ENCODE measurements at regions not wholly inside any gene's neighbourhood (a gene's known extent, or its start where the extent isn't known, plus 50 kb on each side); places are given as distances from the start of the nearest gene placed in this dataset.
"Not testable (repeated sequence)": the region's sequence is repeated elsewhere in the genome, so short reads cannot be mapped to it uniquely, and the experiment has no call there.

GRCh38 chr9:88258601-88259000, 120.3 kb upstream of the SPATA31C2 start:
- no peaks in the 10 kb centered on the region for H3K36me3 ChIP-seq (replicated peaks; ENCODE audit: control insufficient read depth, insufficient read depth, low read length)
- no peak for DNase-seq
- H3K27me3 ChIP-seq (ENCODE audit: control insufficient read depth, insufficient read depth, low read length): no peaks in the 10 kb centered on the region
- H3K4me3 ChIP-seq (ENCODE audit: insufficient read depth, low read depth, low read length): no peak overlapping the region

GRCh38 chr9:88258024-88258423, 119.7 kb upstream of the SPATA31C2 start:
- Histone ChIP-seq H3K36me3 (replicated peaks; ENCODE audit: control insufficient read depth, insufficient read depth, low read length) (no peaks in the 10 kb centered on the region), H3K27me3 (ENCODE audit: control insufficient read depth, insufficient read depth, low read length) (no peaks in the 10 kb centered on the region), H3K4me3 (ENCODE audit: insufficient read depth, low read depth, low read length) (no peak overlapping the region)
- DNase-seq: no peak

GRCh38 chr9:88256216-88256615, 117.9 kb upstream of the SPATA31C2 start:
- DNase-seq: no peak
- Histone ChIP-seq H3K4me3 (ENCODE audit: insufficient read depth, low read depth, low read length) (no peak overlapping the region), H3K36me3 (replicated peaks; ENCODE audit: control insufficient read depth, insufficient read depth, low read length) (no peaks in the 10 kb centered on the region), H3K27me3 (ENCODE audit: control insufficient read depth, insufficient read depth, low read length) (no peaks in the 10 kb centered on the region)

- not testable (repeated sequence) for DNase-seq; H3K36me3 ChIP-seq (replicated peaks; ENCODE audit: control insufficient read depth, insufficient read depth, low read length); H3K4me3 ChIP-seq (ENCODE audit: insufficient read depth, low read depth, low read length); H3K27me3 ChIP-seq (ENCODE audit: control insufficient read depth, insufficient read depth, low read length)
These were observed 117.5 kb upstream of the SPATA31C2 start for GRCh38 chr9:88255806-88256205.

GRCh38 chr9:88251903-88252302, 113.6 kb upstream of the SPATA31C2 start:
- Histone ChIP-seq H3K27me3 (ENCODE audit: control insufficient read depth, insufficient read depth, low read length) (no peaks in the 10 kb centered on the region), H3K4me3 (ENCODE audit: insufficient read depth, low read depth, low read length) (no peak overlapping the region), H3K36me3 (replicated peaks; ENCODE audit: control insufficient read depth, insufficient read depth, low read length) (no peaks in the 10 kb centered on the region)
- DNase-seq: no peak

GRCh38 chr9:88243736-88244135, 105.5 kb upstream of the SPATA31C2 start:
- no peak for DNase-seq
- no peak overlapping the region for H3K4me3 ChIP-seq (ENCODE audit: insufficient read depth, low read depth, low read length)
- no peaks in the 10 kb centered on the region for H3K27me3 ChIP-seq (ENCODE audit: control insufficient read depth, insufficient read depth, low read length)
- H3K36me3 ChIP-seq (replicated peaks; ENCODE audit: control insufficient read depth, insufficient read depth, low read length): no peaks in the 10 kb centered on the region

- Histone ChIP-seq H3K36me3 (replicated peaks; ENCODE audit: control insufficient read depth, insufficient read depth, low read length) (no peaks in the 10 kb centered on the region), H3K27me3 (ENCODE audit: control insufficient read depth, insufficient read depth, low read length) (no peaks in the 10 kb centered on the region), H3K4me3 (ENCODE audit: insufficient read depth, low read depth, low read length) (no peak overlapping the region)
- DNase-seq: no peak
These were observed 104.6 kb upstream of the SPATA31C2 start for GRCh38 chr9:88242879-88243278.

GRCh38 chr9:88237991-88238571, 99.8 kb upstream of the SPATA31C2 start:
- no peak for DNase-seq
- Histone ChIP-seq H3K4me3 (ENCODE audit: insufficient read depth, low read depth, low read length) (no peak overlapping the region), H3K36me3 (replicated peaks; ENCODE audit: control insufficient read depth, insufficient read depth, low read length) (no peaks in the 10 kb centered on the region), H3K27me3 (ENCODE audit: control insufficient read depth, insufficient read depth, low read length) (no peaks in the 10 kb centered on the region)

- Histone ChIP-seq H3K4me3 (ENCODE audit: insufficient read depth, low read depth, low read length) (no peak overlapping the region), H3K27me3 (ENCODE audit: control insufficient read depth, insufficient read depth, low read length) (no peaks in the 10 kb centered on the region), H3K36me3 (replicated peaks; ENCODE audit: control insufficient read depth, insufficient read depth, low read length) (no peaks in the 10 kb centered on the region)
- no peak for DNase-seq
These were observed 99.2 kb upstream of the SPATA31C2 start for GRCh38 chr9:88237479-88237961.

GRCh38 chr9:88236511-88237478, 98.5 kb upstream of the SPATA31C2 start:
- Histone ChIP-seq H3K4me3 (ENCODE audit: insufficient read depth, low read depth, low read length) (no peak overlapping the region), H3K27me3 (ENCODE audit: control insufficient read depth, insufficient read depth, low read length) (no peaks in the 10 kb centered on the region), H3K36me3 (replicated peaks; ENCODE audit: control insufficient read depth, insufficient read depth, low read length) (no peaks in the 10 kb centered on the region)
- DNase-seq: no peak

- Histone ChIP-seq H3K36me3 (replicated peaks; ENCODE audit: control insufficient read depth, insufficient read depth, low read length) (no peaks in the 10 kb centered on the region), H3K27me3 (ENCODE audit: control insufficient read depth, insufficient read depth, low read length) (no peaks in the 10 kb centered on the region), H3K4me3 (ENCODE audit: insufficient read depth, low read depth, low read length) (no peak overlapping the region)
- DNase-seq: no peak
These were observed 97.3 kb upstream of the SPATA31C2 start for GRCh38 chr9:88235615-88236014.

GRCh38 chr9:88234114-88234513, 95.8 kb upstream of the SPATA31C2 start:
- H3K4me3 ChIP-seq (ENCODE audit: insufficient read depth, low read depth, low read length): no peak overlapping the region
- no peaks in the 10 kb centered on the region for H3K36me3 ChIP-seq (replicated peaks; ENCODE audit: control insufficient read depth, insufficient read depth, low read length)
- H3K27me3 ChIP-seq (ENCODE audit: control insufficient read depth, insufficient read depth, low read length): no peaks in the 10 kb centered on the region
- no peak for DNase-seq

- Histone ChIP-seq H3K27me3 (ENCODE audit: control insufficient read depth, insufficient read depth, low read length) (no peaks in the 10 kb centered on the region), H3K4me3 (ENCODE audit: insufficient read depth, low read depth, low read length) (no peak overlapping the region), H3K36me3 (replicated peaks; ENCODE audit: control insufficient read depth, insufficient read depth, low read length) (no peaks in the 10 kb centered on the region)
- no peak for DNase-seq
These were observed 94.8 kb upstream of the SPATA31C2 start for GRCh38 chr9:88233091-88233490.

GRCh38 chr9:88230612-88231011, 92.3 kb upstream of the SPATA31C2 start:
- no peaks in the 10 kb centered on the region for H3K27me3 ChIP-seq (ENCODE audit: control insufficient read depth, insufficient read depth, low read length)
- DNase-seq: no peak
- H3K36me3 ChIP-seq (replicated peaks; ENCODE audit: control insufficient read depth, insufficient read depth, low read length): no peaks in the 10 kb centered on the region
- H3K4me3 ChIP-seq (ENCODE audit: insufficient read depth, low read depth, low read length): no peak overlapping the region

GRCh38 chr9:88229434-88229833, 91.2 kb upstream of the SPATA31C2 start:
- H3K27me3 ChIP-seq (ENCODE audit: control insufficient read depth, insufficient read depth, low read length): no peaks in the 10 kb centered on the region
- H3K36me3 ChIP-seq (replicated peaks; ENCODE audit: control insufficient read depth, insufficient read depth, low read length): no peaks in the 10 kb centered on the region
- DNase-seq: no peak
- no peak overlapping the region for H3K4me3 ChIP-seq (ENCODE audit: insufficient read depth, low read depth, low read length)

Data from H7 (cell line).